ENCODE measurements at regions not wholly inside any gene's neighbourhood (a gene's known extent, or its start where the extent isn't known, plus 50 kb on each side); places are given as distances from the start of the nearest gene placed in this dataset.

DNA sequence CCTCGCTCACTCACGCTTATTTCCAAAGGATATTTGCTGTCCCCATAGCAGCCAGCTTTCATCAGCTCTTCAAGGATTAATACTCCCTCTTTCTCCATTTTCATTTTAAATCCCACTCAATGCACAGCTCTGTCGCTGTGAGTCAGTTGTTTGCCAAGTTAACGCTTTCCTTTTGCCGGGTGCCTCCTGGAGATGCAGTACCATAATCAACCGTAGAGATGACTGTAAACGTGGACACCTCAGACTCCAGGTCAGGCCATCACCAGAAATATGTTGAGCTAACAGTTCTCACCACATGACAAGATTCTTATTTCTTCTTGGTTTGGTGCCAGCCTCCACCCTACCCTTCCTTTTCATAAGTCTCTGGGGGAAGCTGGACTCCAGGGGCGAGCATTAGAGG, 66.6 kb upstream of the TAB2 start:
- no peak for DNase-seq (ENCODE audit: low spot score)
- intact Hi-C loops (cut with DNase I) = no loop called here

DNA sequence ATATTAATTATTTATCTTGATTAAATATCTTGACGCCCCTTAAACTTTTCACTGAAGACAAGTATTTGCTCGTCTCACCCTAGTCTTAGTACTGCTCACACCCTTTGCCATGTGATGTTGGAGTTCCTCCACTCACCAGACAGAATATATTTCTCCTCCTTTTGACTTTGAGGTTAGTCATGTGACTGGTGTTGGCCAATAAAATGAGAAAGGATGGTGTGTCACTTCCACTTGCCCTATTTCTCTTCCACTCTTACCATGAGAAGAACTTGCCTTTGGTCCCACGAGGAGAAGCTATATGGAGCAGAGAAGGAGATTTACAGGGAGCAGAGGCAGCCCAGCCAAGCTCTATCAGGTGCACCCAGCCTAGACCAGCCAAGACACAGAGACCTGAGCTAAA, 64.9 kb upstream of the TAB2 start:
- DNase-seq (ENCODE audit: low spot score) = no peak
- intact Hi-C loops (cut with DNase I) = no loop called here

DNA sequence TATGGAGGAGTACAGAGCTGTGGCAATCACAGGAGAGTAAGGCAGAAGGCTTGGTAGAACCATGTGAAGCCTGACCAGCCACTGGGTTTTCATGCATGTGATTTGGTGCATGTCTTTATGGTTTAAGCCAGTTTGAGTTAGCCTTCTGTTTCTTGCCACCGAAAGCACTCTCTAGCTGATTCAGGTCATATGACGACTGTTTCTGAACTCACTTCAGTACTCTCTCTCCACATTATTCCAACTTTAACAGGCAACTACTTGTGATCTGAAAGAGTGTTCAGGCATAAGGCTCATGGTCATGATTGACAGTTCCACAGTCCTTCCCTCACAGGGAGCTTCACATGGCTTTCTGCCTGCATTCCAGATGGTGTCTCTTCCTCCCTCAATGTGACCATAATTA, 63.3 kb upstream of the TAB2 start:
- intact Hi-C loops (cut with DNase I) = no loop called here
- no peak for DNase-seq (ENCODE audit: low spot score)

DNA sequence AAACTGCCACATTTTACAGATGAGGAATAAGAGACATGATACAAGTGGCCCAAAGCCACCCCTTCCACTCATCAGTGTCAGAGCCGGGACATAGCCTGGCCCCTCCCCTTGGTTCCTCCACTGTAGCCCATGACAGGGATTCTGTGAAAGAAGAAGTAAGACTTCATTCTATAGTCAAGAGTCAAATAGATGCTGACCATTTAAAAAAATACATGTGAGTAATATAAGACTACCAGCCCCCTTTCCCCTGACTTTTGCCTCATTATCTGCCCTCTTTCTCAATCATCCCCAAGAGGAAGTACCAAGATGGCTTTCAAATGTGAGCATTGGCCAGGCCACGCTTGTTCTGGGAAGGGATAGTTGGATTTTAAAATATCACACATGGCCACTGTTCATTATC, 57.8 kb upstream of the TAB2 start:
- DNase-seq (ENCODE audit: low spot score) = no peak
- intact Hi-C loops (cut with DNase I) = no loop called here

DNA sequence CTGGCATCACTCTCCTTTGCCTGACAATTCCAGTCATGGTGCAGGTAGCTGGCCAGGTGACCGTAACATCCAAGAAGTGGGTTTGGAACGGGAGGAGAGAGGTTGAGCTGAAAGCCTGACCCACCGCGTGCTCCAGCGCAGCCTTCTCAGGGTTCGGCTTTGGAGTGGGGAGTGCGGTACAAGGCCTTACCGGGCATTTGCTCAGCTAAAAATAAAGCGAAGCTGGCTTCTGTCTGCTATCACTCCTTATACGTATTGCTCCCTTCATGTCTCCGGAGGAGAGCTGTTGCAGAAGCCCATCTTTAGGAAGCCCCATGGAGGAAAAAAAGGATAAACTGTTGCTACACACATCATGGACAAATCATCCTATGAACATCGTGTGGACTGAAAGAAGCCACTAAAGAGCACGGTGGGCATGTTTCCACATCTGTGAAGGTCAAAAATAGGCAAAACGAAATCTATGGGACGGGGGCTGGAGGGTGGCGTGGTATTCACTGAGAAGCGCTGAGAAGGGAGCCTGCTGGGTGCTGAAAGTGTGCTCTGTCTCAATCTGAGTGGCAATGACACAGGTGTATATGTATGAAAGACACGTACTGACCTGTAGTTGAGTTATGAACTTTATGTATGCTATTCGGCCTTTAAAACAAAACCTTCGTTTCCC, 57.2 kb upstream of the TAB2 start:
- intact Hi-C loops (cut with DNase I) = no loop called here
- no peak for DNase-seq (ENCODE audit: low spot score)

DNA sequence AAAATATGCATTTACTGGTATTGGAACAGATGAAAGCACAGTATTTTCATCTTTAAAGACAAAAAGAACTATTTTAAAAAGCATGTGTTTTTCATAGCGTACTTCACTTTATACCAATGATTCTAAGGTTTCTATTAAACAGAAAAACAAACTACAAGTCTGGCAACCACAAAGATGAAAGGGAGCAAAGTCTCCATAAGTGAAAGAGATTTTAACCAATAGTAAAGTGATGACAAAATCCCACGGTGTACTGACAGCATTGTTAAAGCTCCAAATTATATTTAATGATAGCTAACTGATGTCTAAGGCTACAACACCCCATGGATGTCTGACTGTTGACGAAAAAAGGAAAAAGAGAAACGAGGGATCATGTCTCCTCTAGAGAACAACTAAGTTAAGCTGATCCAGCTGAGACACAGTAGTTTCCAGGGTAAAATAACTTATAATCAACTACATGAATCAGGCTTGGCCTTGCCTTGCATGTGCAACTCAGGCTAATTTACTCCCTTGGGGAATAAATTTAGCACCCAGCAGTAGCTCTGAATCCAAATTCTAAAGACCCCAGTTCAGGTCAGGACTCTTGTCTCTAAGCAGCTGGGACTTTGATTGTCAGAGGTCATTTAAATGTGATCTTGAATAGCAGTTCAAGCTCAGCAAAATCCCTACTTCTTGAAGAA, 56.0 kb upstream of the TAB2 start:
- no peak for DNase-seq (ENCODE audit: low spot score)

DNA sequence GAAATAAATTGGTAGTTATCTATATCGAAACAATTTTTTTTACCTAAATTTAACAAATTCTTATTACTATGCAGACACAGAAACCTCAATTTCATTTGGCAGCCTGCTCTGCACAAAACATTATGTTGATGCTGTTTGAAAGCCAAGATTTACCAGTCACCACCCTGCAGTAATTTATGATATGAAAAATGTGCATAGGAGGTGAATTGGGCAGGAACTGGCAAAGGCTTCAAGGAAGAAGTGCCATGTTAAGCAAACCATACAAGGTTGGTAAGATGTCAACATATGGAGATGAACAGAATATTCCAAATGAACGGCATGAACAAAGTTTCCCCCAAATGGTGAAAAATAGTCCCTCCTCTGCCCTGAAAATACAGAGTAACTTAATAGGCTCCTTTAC, 54.2 kb upstream of the TAB2 start:
- intact Hi-C loops (cut with DNase I) = no loop called here
- no peak for DNase-seq (ENCODE audit: low spot score)

More for the DNA sequence above, 56.0 kb upstream of the TAB2 start:
- intact Hi-C loops (cut with DNase I) = no loop called here

DNA sequence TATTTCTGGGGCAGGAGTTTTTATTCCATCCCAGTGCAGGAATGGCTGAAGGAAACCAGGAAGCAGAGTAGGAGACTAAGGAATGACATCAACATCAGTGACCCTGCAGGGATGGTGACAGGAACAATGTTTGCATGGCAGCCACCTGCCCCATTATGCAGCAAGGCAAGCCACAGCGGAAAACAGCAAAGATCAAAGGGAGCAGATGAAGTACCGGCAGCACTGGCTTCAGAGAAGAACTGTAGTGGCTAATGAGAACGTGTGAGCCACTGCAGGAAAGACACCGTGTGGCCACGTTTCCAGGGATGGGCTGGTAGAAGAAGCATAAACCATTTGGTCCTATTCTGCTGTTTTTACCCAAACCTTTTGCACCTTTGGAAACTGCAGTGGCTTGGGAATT, 52.9 kb upstream of the TAB2 start:
- DNase-seq (ENCODE audit: low spot score) = no peak

DNA sequence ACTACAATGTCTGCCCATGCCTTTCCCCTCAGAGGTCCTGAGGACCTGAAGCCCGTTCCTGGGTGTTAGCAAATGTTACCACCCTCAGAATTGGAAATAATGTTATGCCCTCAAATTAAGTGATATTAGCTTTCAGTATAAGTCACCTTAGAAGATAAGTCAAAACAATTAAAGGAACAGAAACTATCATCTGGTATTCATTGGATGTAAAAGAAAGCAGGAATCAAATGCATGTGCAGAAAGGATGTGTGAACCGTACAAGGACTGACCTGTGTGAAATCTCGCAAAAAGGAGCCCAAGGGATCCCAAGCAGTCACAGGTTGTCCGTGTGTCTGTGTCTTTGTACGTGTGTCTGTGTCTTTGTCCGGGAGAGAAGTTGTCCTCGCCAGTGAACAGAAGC, 51.6 kb upstream of the TAB2 start:
- intact Hi-C loops (cut with DNase I) = no loop called here
- DNase-seq (ENCODE audit: low spot score) = no peak

More for the DNA sequence above, 52.9 kb upstream of the TAB2 start:
- intact Hi-C loops (cut with DNase I) = no loop called here

DNA sequence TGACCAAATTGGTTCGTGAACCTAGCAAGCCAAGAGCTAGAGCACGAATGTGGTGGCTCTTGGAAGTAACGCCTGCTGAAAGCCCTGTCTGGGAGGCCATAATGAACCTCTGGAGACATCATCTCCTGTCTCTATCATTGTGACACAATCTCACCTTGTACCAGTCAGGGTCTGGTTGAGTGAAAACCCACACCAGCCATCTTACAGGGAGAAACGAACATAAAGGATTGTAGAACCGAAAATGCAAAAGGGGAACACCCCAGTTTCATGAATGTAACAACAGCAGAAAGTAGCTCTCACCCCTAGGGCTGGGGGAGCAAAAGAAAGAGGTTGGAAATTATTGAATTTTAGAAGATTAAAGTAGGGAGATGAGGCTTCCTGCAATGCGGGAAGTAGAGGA, 50.9 kb upstream of the TAB2 start:
- intact Hi-C loops (cut with DNase I) = no loop called here
- DNase-seq (ENCODE audit: low spot score) = no peak

DNA sequence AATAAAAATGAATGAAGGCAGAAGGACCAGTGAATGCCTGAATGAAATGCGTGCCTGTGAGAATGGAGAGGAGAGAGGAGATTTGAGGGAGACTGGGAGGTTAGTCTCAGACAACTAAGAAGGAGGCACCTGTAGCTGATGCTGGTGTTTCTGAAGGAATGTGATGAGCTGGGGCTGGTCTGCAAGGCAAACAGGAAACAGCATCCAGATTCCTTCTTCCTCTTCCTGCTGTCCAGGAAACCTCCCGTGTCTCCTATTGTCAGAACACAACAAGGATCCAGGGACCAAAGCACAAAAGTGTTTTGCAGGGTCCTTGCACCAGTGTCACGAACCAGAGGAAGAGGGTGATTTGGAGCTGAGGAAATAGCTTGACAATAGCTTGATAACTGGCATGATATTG, 50.4 kb upstream of the TAB2 start:
- intact Hi-C loops (cut with DNase I) = no loop called here
- DNase-seq (ENCODE audit: low spot score) = no peak

DNA sequence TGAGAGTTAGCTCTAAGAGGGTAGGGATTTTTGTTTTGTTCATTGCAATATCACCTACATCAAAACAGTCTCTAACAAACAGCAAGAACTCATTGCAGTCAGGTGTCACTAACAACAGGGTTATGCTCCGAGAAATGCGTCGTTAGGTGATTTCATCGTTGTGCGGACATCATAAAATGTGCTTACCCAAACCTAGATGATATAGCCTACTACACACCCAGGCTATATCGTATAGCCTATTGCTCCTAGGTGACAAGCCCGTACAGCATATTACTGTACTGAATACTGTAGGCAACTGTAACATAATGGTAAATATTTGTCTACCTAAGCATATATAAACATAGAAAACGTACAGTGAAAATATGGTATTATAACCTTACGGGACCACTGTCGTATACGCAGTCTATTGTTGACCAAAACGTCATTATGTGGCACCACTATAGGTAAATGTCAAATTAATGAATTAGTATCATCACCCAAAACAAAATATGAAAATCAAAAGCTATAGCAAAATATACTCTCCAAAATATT, 49.9 kb upstream of the TAB2 start:
- intact Hi-C loops (cut with DNase I) = no loop called here
- DNase-seq (ENCODE audit: low spot score) = no peak
